NCI-H2196 treated with DMSO at 0.1 percent for 48 hours (cell line): ENCODE measurements at regions not wholly inside any gene's neighbourhood (a gene's known extent, or its start where the extent isn't known, plus 50 kb on each side); places are given as distances from the start of the nearest gene placed in this dataset.
"Not testable (repeated sequence)": the region's sequence is repeated elsewhere in the genome, so short reads cannot be mapped to it uniquely, and the experiment has no call there.

Source experiments
- DNase-seq: peaks from one replicate; lab custom pipeline; 2025; ENCODE audit not compliant: unreplicated experiment; lab: John Stamatoyannopoulos, UW

- no peak for DNase-seq
Measured at GRCh38 chr14:106062502-106063272, 536.3 kb downstream of the TMEM121 start.

GRCh38 chr14:106067935-106068334, 541.6 kb downstream of the TMEM121 start:
- DNase-seq, result no peak

GRCh38 chr14:106069804-106070625, 543.6 kb downstream of the TMEM121 start:
- DNase-seq, result no peak

- DNase-seq, result no peak
Measured at GRCh38 chr14:106080922-106081321, 554.5 kb downstream of the TMEM121 start.

GRCh38 chr14:106081721-106082120, 555.3 kb downstream of the TMEM121 start:
- not testable (repeated sequence) for DNase-seq

- DNase-seq, result no peak
Measured at GRCh38 chr14:106083082-106083481, 556.7 kb downstream of the TMEM121 start.

GRCh38 chr14:106087837-106088236, 561.5 kb downstream of the TMEM121 start:
- DNase-seq, result no peak

- not testable (repeated sequence) for DNase-seq
Measured at GRCh38 chr14:106088860-106089259, 562.5 kb downstream of the TMEM121 start.

- DNase-seq, result no peak
Measured at GRCh38 chr14:106094654-106095189, 568.3 kb downstream of the TMEM121 start.

GRCh38 chr14:106107703-106108102, 581.3 kb downstream of the TMEM121 start:
- DNase-seq, result no peak

GRCh38 chr14:106109337-106109736, 583.0 kb downstream of the TMEM121 start:
- DNase-seq, result no peak

- no peak for DNase-seq
Measured at GRCh38 chr14:106115401-106115800, 589.0 kb downstream of the TMEM121 start.

GRCh38 chr14:106116339-106116930, 590.1 kb downstream of the TMEM121 start:
- not testable (repeated sequence) for DNase-seq

GRCh38 chr14:106120101-106120500, 593.7 kb downstream of the TMEM121 start:
- DNase-seq, result no peak

- DNase-seq, result no peak
Measured at GRCh38 chr14:106129274-106129673, 602.9 kb downstream of the TMEM121 start.

- not testable (repeated sequence) for DNase-seq
Measured at GRCh38 chr14:106129904-106130661, 603.7 kb downstream of the TMEM121 start.

GRCh38 chr14:106133126-106133525, 606.7 kb downstream of the TMEM121 start:
- not testable (repeated sequence) for DNase-seq

GRCh38 chr14:106134886-106135285, 608.5 kb downstream of the TMEM121 start:
- no peak for DNase-seq

GRCh38 chr14:106141242-106142220, 615.1 kb downstream of the TMEM121 start:
- no peak for DNase-seq
